NCI-H510A treated with DMSO at 0.1 percent for 48 hours (cell line): ENCODE measurements at regions not wholly inside any gene's neighbourhood (a gene's known extent, or its start where the extent isn't known, plus 50 kb on each side); places are given as distances from the start of the nearest gene placed in this dataset.
"Not testable (repeated sequence)": the region's sequence is repeated elsewhere in the genome, so short reads cannot be mapped to it uniquely, and the experiment has no call there.

Source experiments
- DNase-seq: peaks from one replicate; lab custom pipeline; 2025; lab: John Stamatoyannopoulos, UW

DNA sequence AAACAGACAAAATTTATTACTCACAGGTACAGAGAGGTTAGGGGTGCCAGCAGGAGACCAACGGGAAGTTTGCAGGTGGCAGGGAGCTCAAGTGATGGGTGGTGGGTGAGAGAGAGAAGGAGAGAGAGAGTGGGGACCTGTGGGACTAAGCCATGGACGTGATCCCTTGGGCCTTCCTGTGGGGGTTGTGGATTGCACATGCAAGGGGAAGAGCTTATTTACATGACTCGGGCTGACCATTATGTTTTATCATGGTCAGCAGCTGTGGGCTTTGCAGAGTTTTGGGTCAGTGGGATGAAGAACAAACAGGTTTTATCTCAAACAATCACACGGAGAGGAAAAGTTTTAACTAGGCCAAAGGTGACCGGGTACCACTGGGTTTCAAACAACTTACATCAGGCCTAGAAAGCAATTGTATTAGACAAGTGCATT lies 156.2 kb upstream of the EXOC2 start:
- DNase-seq = no peak

DNA sequence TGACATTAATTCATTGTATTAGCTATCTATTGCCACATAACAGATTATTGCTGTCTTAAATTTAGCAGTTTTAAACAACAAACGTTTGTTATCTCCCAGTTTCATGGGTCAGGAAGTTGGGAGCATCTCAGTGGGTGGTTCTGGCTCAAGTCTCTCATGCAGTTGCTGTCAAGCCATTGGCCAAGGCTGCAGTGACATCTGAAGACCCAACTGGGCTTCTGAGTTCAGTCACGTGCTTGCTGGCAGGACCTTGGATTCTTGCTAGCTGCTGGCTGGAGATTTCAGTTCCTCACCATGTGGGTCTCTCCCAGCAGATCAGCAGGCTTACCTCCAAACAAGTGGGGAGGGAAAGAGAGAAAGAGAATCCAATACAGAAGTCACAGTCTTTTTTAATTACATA lies 152.6 kb upstream of the EXOC2 start:
- DNase-seq = no peak

DNA sequence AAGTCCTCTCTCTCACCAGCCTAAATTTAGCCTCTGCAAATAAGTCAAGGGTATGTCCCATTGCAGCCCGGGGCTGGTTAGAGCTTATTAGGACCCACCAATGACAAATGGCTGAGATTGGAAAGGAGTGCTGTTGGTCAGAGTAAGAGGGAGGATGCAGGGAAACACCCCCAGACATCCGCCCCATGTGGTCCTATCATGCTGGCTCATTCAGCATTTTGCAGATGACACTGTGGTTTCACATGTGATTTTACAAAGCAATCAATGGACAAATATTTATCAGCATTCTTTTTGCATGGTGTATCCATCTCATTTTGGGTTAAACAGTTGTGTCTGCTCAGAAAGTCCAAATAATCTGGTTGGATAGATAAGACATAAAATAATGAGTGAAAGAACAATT lies 152.2 kb upstream of the EXOC2 start:
- DNase-seq = no peak

DNA sequence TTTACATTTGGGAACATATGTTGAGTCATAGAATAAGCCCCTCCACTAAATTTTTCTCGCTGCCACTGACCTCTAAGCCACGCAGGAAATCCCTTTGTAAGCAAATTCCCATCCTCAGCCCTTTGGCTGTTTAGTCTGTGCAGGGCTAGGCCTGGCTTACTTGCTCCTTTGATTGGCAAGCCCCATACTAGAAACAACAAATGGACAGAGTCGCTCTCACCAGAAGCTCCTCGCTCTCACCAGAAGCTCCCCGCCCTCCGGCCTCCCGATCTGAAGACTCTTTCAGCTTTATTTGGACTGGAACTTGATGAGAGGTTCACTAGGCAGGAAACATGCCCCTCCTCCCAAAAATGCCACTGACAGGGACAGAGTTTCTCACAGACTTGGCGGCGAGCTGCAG lies 149.2 kb upstream of the EXOC2 start:
- no peak for DNase-seq

DNA sequence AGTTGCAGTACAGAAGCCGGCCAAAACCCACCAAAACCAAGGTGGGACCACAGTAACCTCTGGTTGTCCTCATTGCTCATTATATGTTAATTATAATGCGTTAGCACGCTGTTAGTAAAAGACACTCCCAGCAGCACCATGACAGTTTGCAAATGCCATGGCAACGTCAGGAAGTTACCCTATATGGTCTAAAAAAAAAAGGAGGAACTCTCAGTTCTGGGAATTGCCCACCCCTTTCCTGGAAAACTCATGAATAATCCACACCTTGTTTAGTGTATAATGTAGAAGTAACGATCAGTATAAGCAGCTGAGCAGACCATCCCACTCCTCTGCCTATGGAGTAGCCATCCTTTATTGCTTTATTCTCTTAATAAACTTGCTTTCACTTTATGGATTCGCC lies 148.6 kb upstream of the EXOC2 start:
- DNase-seq = no peak

DNA sequence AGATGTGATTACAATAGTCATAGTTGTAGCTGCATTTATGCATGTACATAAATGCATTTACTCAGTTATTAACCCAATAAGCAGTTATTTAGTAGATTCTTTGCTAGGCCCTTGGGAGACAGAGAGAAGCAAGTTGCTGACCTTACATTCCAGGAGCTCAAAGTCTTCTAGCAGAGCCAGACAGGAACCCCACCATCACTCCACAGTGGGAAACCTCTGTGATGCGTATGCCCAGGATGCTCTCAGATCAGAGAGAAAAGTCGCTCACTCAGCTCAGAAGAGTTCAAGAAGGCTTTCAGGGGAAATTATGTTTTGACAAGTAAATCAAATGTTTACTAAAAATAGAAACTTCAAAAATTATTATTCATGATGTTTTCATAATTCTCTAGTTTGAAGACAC lies 146.3 kb upstream of the EXOC2 start:
- DNase-seq = no peak

DNA sequence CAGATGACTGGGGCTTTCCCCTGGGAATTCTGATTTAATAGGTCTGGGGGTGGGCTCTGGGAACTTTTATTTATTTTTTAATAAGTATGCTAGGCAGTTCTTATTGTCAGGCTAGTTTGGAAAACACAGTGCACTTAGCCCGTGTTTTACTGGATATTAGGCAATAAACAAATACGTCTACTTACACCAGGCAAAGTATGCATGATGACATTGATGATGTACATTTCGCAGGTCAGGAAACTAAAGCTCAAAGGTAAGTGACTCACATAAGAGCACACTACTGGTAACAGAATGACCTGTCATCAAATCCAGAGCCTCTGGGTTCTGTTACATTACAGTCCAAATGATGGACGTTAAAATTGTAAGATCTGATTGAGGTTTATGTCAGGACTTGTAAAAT lies 144.4 kb upstream of the EXOC2 start:
- no peak for DNase-seq

DNA sequence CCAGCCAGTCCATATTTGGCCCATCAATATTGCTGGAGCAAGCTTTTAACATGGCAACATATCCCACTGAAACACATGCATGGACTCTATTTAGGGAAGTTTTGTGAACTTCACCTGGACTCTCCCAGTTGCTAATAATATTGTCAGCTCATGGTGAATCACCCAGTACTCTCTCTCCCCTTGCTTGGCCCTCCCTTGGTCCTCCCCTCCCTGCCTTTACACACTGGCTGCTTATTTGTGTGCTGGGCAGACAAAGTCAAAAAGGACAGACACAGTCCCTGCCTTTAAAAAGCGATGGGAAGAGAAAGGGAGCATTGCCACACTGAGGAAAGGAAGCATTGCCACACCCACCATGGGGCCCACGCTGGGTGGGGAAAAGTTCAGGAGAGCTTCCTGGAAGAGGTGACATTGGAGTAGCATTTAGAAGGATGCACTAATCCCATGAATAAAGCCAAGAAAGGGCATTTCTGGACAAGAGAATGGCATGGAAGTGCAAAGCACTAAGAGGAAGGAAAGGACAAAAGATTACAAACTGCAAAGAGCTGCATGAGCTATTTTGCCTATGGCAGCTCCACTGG lies 143.4 kb upstream of the EXOC2 start:
- DNase-seq = no peak

DNA sequence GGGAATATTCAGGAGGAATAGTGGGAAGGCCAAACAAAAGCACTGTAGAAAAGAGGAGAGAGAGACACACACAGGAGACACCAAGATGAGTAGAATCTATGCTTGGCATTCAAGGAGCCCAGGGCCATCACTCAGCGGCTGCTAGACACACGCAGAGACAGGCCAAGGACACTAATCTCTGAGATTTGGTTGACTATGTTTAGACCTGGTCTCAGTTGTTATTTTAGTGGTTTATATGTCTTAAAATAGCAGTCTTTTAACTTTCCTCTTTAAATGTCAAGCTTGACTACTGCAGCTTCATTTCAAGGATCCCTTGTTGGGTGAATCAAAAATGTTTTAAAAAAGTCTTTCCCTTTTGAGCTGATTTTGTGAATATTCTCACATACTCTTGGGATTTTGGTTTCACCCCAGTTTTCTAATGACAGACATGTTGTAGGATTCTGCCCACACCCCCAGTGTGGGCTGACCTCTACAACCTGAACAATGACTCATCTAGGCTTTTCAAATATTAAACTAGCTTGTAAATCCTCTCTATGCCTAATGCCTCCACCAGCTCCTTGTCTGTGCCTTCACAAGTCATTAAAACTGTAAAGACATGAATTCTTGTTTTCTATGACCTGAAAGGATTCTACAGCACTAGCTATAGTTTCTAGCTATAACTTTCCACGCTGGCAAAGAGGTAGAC lies 142.7 kb upstream of the EXOC2 start:
- DNase-seq = no peak

DNA sequence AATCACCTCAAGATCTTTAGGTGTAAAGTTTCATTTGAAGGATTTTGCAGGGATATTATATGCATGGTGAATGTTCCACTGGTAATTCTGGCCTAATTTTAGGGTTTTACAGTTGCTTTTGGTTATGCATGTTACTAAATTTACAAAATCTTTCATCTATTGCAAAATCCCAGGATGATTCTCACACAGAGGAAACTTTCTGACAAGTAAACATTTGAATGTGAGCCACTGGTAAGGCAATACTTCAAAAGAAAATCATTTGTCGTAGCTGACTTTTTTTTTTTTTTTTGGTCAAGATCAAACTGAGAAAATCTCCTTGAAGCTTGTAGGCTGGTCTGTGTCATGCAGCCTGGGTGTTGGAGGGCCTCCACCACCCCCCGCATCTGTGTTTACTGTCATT lies 141.9 kb upstream of the EXOC2 start:
- DNase-seq = no peak

DNA sequence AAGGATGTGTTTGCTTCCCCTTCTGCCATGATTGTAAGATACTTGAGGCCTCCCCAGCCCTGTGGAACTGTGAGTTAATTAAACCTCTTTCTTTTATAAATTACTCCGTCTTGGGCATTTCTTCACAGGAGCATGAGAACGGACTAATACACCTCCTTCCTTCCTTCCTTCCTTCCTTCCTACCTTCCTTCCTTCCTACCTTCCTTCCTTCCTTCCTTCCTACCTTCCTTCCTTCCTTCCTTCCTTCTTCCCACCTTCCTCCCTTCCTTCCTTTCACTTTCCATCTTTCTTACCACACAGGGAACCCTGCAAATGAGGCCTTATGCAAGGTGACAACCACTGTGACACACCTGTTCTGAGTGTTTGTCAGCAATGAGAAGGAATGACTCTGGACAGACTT lies 141.3 kb upstream of the EXOC2 start:
- DNase-seq = no peak

DNA sequence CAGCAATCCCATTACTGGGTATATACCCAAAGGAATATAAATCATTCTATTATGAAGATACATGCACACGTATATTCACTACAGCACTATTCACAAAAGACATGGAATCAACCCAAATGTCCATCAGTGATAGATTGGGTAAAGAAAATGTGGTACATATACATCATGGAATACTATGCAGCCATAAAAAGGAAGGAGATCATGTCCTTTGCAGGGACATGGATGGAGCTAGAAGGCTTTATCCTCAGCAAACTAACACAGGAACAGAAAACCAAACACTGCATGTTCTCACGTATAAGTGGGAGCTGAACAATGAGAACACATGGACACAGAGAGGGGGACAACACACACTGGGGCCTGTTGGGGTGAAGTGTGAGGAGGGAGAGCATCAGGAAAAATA lies 139.9 kb upstream of the EXOC2 start:
- DNase-seq = not testable (repeated sequence)

DNA sequence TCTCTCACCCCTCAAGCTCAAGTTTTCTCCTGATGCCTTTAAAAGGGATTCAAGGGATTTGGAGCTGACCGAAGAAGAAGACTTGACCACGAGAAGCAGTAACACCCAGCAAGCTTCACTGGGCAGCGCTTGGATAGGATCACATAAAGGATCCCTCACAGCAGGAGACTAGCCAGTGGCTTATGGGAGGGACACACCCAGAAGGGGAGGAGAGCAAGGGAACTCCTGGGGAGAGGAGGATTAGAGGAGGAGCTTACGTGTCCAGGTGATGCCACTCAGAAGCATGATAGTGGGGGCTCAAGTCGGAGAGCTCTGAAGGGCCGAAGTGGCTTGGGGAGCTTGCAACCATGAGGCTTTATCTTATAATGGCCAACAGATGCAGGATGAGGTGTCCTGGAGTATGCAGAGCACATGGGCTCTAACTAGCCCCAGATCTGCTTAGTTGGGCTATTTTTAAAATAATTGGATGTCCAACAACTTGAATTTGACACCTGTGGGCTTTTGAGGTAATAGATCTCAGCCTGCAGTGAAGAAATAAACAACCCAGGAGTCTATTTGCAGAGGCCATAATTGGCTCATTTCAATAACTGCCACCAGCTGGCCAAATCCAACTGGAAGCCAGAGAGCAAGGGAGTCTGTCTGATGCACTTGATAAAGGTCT lies 137.9 kb upstream of the EXOC2 start:
- no peak for DNase-seq

DNA sequence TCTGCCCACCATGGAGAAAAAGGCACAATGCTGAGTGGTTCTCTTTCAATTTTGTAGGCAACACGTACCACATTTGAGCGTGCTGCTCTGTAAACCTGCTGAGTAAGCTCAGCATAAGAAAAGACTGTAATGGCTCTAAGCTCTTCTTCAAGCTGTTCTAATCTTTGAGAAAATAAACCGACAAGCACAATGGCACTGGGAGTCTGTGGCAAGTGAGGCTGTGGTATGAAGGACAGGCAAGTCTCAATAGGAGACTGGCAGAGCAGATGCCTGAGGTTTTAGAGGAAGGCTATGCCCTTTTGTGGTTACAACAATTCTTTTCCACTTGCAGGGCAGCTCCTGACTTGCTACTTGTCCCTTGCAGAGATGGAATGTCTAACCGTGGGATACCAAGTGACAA lies 136.7 kb upstream of the EXOC2 start:
- DNase-seq = no peak

DNA sequence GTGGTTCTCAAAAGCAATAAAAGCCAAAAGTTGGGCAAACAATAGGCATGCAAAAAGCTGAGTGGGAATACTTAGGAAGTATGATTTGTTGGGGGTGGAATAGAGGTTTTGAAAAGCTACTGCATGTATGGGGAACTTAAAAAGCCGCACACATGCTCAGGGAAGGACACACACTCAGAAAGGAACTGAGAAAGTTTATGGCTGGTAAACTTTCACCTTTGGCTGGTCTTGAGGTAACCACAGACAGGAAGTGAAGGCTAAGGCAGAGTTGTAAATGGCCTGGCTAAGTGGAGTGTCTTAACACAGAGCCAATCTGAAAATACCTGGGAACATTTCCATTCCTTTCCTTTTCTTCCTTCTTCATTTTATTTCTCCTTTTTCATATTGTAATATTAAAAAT lies 134.5 kb upstream of the EXOC2 start:
- DNase-seq = no peak

DNA sequence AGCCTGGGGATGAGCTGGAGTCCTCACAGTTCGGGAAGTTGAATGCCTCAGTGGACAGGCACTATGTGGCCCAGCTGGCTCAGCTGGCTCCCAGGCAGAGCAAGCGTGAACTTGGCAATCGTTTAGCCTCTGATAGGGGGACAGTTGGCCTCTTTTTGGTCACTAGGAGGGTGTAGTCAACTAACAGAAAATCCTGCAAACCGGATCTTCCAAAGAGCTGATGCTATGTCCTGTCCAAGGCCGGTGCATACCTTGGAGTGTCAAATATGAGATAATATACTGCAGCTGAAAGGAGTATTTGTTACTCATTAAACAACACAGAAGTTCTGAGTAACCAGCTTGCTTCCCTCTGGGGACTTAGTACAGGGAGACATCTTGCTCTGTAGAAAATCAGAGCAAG lies 126.2 kb upstream of the EXOC2 start:
- DNase-seq = no peak

DNA sequence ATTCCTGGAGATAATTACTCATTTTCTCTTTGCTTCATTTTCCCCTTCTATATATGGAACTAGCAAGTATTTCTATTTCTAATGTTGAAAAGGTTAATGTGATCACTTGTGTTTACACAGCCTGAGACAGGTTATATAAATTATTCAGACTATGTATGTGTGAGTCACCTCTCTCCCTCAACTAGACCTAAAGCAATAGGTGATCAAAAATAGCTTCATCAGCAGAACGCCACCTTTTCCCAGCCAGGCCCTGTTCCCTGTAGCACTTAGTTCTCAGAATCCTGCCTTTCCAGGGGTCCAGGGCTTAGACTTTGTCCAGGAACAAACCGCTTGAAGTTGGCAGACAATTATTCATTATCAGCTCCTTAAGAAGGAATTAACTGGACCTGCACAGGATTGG lies 125.3 kb upstream of the EXOC2 start:
- no peak for DNase-seq

DNA sequence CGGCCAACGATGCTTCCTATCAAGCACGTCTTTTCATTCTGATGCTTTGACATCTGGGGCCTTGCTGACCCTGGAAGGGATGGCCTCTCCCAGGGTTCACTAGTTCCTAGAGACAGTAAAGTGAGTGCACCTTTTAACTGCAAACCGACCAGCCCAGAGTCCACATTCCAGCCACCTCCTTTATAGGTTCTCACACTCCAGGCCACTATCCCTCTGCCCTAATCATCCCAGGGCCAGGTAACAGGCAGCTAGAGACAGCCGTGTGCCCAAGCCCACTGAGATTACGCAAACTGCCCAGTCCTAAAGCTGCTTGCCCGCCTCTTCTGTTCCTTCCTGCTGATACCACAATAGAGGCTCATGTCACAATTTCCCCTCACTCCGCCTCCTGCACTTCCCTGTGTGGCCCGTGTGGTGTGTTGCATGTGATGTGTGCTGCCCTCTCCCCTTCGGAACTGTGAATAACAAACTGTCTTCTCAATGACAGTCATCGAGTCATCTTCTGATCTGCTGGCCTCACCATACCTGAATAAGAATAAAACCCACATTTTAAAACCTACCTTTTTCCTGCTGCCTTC lies 123.7 kb upstream of the EXOC2 start:
- DNase-seq = no peak

DNA sequence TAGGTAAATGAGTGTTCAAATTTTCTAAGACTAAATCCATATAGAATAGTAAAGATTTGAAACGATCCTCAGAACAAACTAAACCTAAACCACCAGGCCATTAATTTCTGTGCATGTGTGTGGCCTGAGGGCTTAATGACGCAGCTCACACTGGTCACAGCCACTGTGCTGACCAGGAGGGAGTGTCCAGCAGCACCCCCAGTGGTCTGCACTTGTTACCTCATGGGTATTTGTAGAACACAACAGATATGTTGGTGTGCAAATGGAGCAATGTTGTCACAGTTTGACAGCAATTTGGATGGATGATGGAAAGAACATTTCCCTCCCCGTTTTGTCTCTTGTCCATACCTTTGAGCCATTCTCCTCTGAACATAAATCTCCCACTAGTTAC lies 122.4 kb upstream of the EXOC2 start:
- DNase-seq = no peak

DNA sequence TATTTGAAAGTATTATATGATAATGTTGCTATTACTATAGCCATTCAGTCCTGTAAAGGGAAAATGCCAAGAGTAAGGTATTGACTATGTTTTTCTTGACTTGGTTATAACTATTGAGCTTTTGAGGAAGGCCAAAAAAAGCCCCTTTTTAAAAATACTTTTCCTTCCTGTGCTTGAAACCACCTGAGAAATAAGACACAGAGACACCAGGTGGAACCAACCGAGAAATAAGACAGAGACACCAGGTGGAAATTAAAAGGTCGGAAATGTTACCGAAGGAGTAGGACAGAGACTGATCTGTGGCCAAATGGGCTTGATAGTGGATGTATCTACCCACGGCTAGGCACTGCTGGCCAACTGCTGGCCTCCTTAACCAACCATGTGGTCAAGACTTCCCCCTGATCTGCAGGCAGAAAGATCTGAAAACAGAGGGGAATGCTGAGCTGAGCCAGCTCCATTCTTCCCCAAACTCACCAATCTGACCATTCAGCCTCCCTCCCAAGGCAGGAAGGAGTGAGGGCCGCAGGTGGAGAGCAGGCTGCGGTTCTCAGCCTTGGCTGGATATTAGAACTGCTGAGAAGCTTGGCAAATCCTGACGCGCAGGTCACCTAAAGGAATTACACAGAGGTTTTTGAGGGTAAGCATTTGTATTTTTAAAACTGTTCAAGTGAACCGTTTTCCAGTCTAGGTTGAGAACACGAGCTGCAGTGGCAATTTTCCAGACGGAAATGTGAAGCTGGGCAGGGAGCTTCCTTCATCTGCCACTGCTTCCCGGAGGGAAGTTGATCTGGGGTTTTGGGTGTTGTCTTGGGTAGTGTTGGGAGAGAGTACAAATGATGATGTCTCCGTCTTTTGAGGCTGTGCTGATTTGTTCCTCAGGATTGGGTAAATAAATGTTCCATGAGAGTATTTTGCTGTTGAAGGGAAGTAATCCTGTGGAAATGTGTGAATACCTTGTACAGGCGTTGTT lies 121.7 kb upstream of the EXOC2 start:
- DNase-seq = no peak

DNA sequence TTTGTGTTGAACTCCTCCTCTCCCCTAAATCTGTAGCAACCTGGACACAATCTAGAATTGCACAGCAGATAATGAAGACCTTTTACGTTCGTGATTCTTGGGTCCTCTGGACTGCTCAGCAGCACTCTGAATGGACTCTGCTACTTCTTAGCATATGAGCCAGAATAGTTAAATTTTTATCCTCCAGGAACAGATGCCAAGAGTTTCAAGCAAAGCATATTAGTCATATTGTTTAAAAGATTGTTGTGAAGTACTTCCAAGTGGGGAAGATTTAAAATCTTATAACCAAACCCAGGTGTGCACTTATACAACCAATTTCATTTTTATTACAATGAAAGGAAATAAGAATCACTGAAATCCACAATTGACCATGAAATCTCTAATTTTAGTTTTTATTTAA lies 118.9 kb upstream of the EXOC2 start:
- no peak for DNase-seq

DNA sequence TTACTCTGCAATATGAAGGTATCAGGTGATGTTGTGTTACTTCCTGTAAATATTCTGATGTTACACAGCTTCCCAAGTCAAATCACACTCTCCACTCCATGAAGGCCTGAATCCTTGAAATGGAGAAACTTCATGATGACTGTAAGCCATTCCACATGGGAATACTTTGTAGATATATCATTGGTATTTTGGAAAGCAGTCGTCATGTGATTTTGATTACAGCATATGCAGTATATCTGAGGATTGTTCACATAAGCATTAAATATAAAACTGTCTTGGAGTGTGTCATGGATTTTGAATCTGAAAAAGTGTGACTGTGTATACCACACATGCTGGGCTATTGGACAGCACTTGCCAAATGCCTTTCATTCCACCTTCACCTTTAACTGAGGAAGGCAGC lies 118.3 kb upstream of the EXOC2 start:
- DNase-seq = no peak
